Epithelial cell of proximal tubule (primary cell): ENCODE measurements at regions not wholly inside any gene's neighbourhood (a gene's known extent, or its start where the extent isn't known, plus 50 kb on each side); places are given as distances from the start of the nearest gene placed in this dataset.

Experiments used
- DNase-seq: peaks from one replicate; pipeline ENCODE4 v3.0.0-alpha.2; 2011; ENCODE audit warnings: low read depth
- H3K4me3 ChIP-seq: 2 replicates; pipeline ENCODE4 v1.5.1; 2011; ENCODE audit warnings: low read depth, mild to moderate bottlenecking, low read length
- CTCF ChIP-seq: conservative IDR thresholded peaks from 2 replicates; pipeline ENCODE4 v1.5.1; 2012; ENCODE audit warnings: low read depth, mild to moderate bottlenecking, low read length

- no peak overlapping the region for H3K4me3 ChIP-seq
- DNase-seq: no peak
- TF ChIP-seq CTCF: no peak
These were observed 536.8 kb downstream of the MIAT start for GRCh38 chr22:27194096-27194748.

GRCh38 chr22:27195094-27195493 is 537.7 kb downstream of the MIAT start:
- no peak for DNase-seq
- no peak for TF ChIP-seq CTCF
- no peak overlapping the region for H3K4me3 ChIP-seq

- TF ChIP-seq CTCF: no peak
- no peak overlapping the region for H3K4me3 ChIP-seq
- no peak for DNase-seq
These were observed 538.1 kb downstream of the MIAT start for GRCh38 chr22:27195494-27195893.

GRCh38 chr22:27196606-27197005 is 539.2 kb downstream of the MIAT start:
- no peak overlapping the region for H3K4me3 ChIP-seq
- no peak for DNase-seq
- TF ChIP-seq CTCF: no peak

GRCh38 chr22:27197052-27197451 is 539.7 kb downstream of the MIAT start:
- no peak overlapping the region for H3K4me3 ChIP-seq
- TF ChIP-seq CTCF: no peak
- DNase-seq: no peak

GRCh38 chr22:27197618-27198017 is 540.2 kb downstream of the MIAT start:
- DNase-seq: no peak
- TF ChIP-seq CTCF: no peak
- H3K4me3 ChIP-seq: no peak overlapping the region

- TF ChIP-seq CTCF: no peak
- H3K4me3 ChIP-seq: no peak overlapping the region
- no peak for DNase-seq
These were observed 541.2 kb downstream of the MIAT start for GRCh38 chr22:27198518-27199035.
